Omental fat pad (tissue), 3 donors: ENCODE measurements at regions not wholly inside any gene's neighbourhood (a gene's known extent, or its start where the extent isn't known, plus 50 kb on each side); places are given as distances from the start of the nearest gene placed in this dataset.

Experiments used
- ATAC-seq: fragments of 150-250 bp; one replicate; pipeline ENCODE4 v1.9.1; 2016; ENCODE audit warnings: mild to moderate bottlenecking, moderate library complexity; ENCODE audit not compliant: low FRiP score
- DNase-seq: peaks from one replicate; pipeline ENCODE4 v3.0.0-alpha.2; 2019; ENCODE audit warnings: low spot score
- CTCF ChIP-seq, 3 donors: fragments of 450-650 bp; IDR thresholded peaks; one replicate each; pipeline ENCODE4 v1.5.1; 2016 to 2017; ENCODE audit warnings: antibody characterized with exemption in 3 of 3, mild to moderate bottlenecking in 3 of 3, moderate library complexity in 2 of 3

DNA sequence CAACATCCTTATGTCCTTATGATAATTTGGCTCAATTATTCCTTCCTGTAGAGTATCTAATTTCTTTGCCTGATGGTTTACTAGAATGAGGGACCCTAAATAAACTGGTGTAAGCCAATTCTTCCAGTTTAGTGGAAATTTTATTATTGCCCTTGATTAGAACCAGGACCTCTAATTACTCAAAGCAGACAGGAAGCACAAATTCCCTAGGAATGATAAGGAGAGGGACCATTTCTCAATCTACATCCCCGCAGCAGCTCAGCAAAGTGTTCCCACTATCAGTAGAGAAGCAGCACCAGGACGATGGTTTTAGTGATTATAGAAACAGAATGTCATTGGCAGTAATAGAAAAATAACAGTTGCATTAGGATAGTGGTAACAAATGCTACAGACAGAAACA is 97.1 kb downstream of the PLPPR4 start:
- TF ChIP-seq CTCF (IDR thresholded peaks at IDR 0.05), result no peak
- DNase-seq, result no peak
- ATAC-seq, result no peak

GRCh38 chr1:99363531-99363930 is 99.2 kb downstream of the PLPPR4 start:
- DNase-seq, result no peak
- TF ChIP-seq CTCF (IDR thresholded peaks at IDR 0.05), result no peak
- ATAC-seq, result no peak

DNA sequence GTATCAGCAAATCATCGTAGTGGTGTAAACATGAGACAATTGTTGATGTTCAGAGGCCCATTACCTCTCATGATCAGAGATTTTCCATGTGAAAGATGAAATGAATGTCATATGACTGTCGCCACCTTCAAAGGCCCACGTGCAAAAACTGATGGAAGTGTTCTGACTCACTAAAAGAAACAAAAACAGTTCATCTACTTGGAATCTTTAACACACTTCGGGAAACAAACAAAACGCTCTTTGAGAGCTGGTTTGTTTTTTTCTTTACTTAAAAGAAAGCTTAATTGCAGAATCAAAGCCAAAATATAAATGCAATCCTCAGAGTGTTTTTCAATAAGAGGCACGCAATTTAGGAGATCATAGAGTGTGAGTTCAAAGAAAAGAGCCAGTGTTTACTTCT is 100.8 kb downstream of the PLPPR4 start:
- no peak for ATAC-seq
- no peak for DNase-seq
- TF ChIP-seq CTCF (IDR thresholded peaks at IDR 0.05), result no peak

DNA sequence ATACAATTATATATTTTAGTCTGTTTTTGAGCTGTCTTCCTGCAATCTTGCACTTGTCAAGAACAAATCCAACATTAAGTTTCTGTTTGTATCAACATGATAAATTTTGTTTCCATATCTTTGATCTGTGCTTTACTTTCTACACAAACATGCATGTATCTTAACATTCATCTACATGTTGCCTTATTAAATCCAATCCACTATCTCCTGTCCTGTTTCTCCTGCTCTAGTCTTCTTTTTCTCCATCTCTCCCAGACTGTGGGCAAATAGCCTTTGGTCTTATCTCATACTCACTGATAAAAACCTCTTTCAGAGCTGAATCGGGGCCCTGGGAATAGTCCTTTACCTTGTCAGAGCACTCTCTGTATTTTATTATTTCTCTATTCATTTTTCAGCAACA is 101.3 kb downstream of the PLPPR4 start:
- DNase-seq (no peak), ATAC-seq (no peak)
- TF ChIP-seq CTCF (IDR thresholded peaks at IDR 0.05), result no peak

DNA sequence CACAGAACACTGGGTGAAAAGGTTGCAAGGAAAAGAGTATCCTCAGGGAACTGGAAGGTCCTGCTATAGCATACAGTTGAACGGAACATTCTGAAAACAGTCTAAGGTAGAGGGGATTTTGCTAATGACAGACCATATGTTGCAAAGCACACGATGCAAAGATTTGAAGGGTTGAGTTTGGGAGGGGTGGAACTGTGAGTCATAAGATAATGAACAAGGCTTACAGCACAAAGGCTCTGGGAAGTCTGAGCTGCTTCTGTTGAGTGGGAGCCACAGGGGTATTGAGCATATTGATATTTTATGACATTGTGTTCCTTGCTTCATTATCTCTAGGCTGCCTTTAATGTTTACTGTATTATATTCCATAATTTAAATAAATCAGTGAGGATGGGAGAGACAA is 104.9 kb downstream of the PLPPR4 start:
- ATAC-seq, result no peak
- no peak for DNase-seq
- TF ChIP-seq CTCF (IDR thresholded peaks at IDR 0.05), result no peak

GRCh38 chr1:99370476-99370875 is 106.2 kb downstream of the PLPPR4 start:
- TF ChIP-seq CTCF (IDR thresholded peaks at IDR 0.05), result no peak
- DNase-seq (no peak), ATAC-seq (no peak)

GRCh38 chr1:99371413-99371812 is 107.1 kb downstream of the PLPPR4 start:
- no peak for ATAC-seq
- no peak for DNase-seq
- no peak for TF ChIP-seq CTCF (IDR thresholded peaks at IDR 0.05)
